ENCODE measurements at regions not wholly inside any gene's neighbourhood (a gene's known extent, or its start where the extent isn't known, plus 50 kb on each side); places are given as distances from the start of the nearest gene placed in this dataset.

DNA sequence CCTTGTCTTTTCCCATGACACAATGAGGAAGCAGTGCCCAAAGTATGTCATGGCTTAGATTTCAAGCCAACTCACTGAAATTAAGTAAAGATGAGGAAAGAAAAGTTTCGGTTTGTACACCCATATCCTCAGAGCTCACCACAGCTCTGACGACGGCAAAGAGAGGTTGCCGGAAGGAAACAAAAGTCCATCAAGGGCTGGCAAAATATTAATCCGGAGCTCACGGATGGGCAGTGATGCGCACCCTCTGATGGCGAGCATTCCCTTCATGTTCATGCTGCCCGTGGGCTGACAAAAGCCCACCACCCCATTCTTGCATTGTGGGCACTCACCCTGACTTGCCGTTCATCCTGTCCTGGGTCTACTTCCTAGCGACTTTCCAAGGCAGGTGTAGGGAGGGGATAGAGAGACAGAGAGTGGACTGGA, 103.1 kb downstream of the SOX9 start:
- TF ChIP-seq, protein P1, sequence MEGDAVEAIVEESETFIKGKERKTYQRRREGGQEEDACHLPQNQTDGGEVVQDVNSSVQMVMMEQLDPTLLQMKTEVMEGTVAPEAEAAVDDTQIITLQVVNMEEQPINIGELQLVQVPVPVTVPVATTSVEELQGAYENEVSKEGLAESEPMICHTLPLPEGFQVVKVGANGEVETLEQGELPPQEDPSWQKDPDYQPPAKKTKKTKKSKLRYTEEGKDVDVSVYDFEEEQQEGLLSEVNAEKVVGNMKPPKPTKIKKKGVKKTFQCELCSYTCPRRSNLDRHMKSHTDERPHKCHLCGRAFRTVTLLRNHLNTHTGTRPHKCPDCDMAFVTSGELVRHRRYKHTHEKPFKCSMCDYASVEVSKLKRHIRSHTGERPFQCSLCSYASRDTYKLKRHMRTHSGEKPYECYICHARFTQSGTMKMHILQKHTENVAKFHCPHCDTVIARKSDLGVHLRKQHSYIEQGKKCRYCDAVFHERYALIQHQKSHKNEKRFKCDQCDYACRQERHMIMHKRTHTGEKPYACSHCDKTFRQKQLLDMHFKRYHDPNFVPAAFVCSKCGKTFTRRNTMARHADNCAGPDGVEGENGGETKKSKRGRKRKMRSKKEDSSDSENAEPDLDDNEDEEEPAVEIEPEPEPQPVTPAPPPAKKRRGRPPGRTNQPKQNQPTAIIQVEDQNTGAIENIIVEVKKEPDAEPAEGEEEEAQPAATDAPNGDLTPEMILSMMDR (conservative IDR thresholded peaks at IDR 0.05 in 1 of 2, IDR thresholded peaks at IDR 0.05 in 1 of 2; ENCODE audit: low read depth in 1 of 2, low read length in 2 of 2) = no peak
- TF ChIP-seq EZH2 (IDR thresholded peaks at IDR 0.05; ENCODE audit: low read length, missing control alignments) = no peak

Data from fibroblast of lung (primary cell).